ENCODE measurements at regions not wholly inside any gene's neighbourhood (a gene's known extent, or its start where the extent isn't known, plus 50 kb on each side); places are given as distances from the start of the nearest gene placed in this dataset.

DNA sequence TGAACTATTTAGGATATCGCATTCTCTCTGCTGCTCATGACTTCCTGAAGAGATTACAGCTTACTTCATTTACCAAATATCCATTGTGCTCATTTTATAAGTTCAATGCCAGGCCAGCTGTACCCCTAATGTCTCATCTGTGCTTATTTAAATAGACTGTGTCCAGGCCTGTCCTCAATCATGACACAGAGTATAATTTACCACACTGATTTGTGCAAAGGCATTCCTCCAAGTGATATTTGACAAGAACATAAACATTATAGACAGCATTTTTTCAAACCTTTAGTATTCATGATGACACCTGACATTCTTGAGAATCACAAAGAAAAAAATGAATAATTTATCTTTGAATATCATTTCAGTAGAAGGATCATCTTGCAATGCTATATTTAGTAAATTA, 260.1 kb upstream of the SEMA3D start:
- no peak for TF ChIP-seq ZBTB1 (CRISPR knock-in tag; IDR thresholded peaks at IDR 0.05; ENCODE audit: borderline replicate concordance, low read depth)
- TF ChIP-seq POLR2AphosphoS2 (IDR thresholded peaks at IDR 0.05; ENCODE audit: low read length) = no peak
- TF ChIP-seq, protein P1, sequence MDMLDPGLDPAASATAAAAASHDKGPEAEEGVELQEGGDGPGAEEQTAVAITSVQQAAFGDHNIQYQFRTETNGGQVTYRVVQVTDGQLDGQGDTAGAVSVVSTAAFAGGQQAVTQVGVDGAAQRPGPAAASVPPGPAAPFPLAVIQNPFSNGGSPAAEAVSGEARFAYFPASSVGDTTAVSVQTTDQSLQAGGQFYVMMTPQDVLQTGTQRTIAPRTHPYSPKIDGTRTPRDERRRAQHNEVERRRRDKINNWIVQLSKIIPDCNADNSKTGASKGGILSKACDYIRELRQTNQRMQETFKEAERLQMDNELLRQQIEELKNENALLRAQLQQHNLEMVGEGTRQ (CRISPR knock-in tag; IDR thresholded peaks at IDR 0.05) = no peak
- TF ChIP-seq ZBTB33 (CRISPR knock-in tag; IDR thresholded peaks at IDR 0.05) = no peak
- TF ChIP-seq HBP1 (CRISPR knock-in tag; IDR thresholded peaks at IDR 0.05) = no peak
- TF ChIP-seq EZH2 (IDR thresholded peaks at IDR 0.05; ENCODE audit: borderline replicate concordance, low read depth, low read length) = no peak
- TF ChIP-seq ZBTB17 (CRISPR knock-in tag; IDR thresholded peaks at IDR 0.05) = no peak
- no peak for TF ChIP-seq SPI1 (IDR thresholded peaks at IDR 0.05; ENCODE audit: borderline replicate concordance, low read depth, low read length)
- TF ChIP-seq TCF7L2 (IDR thresholded peaks at IDR 0.05; ENCODE audit: low read depth, low read length) = no peak
- TF ChIP-seq, protein P2, sequence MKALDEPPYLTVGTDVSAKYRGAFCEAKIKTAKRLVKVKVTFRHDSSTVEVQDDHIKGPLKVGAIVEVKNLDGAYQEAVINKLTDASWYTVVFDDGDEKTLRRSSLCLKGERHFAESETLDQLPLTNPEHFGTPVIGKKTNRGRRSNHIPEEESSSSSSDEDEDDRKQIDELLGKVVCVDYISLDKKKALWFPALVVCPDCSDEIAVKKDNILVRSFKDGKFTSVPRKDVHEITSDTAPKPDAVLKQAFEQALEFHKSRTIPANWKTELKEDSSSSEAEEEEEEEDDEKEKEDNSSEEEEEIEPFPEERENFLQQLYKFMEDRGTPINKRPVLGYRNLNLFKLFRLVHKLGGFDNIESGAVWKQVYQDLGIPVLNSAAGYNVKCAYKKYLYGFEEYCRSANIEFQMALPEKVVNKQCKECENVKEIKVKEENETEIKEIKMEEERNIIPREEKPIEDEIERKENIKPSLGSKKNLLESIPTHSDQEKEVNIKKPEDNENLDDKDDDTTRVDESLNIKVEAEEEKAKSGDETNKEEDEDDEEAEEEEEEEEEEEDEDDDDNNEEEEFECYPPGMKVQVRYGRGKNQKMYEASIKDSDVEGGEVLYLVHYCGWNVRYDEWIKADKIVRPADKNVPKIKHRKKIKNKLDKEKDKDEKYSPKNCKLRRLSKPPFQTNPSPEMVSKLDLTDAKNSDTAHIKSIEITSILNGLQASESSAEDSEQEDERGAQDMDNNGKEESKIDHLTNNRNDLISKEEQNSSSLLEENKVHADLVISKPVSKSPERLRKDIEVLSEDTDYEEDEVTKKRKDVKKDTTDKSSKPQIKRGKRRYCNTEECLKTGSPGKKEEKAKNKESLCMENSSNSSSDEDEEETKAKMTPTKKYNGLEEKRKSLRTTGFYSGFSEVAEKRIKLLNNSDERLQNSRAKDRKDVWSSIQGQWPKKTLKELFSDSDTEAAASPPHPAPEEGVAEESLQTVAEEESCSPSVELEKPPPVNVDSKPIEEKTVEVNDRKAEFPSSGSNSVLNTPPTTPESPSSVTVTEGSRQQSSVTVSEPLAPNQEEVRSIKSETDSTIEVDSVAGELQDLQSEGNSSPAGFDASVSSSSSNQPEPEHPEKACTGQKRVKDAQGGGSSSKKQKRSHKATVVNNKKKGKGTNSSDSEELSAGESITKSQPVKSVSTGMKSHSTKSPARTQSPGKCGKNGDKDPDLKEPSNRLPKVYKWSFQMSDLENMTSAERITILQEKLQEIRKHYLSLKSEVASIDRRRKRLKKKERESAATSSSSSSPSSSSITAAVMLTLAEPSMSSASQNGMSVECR (CRISPR knock-in tag; IDR thresholded peaks at IDR 0.05) = no peak

All from K562 (cell line).